ENCODE measurements at regions not wholly inside any gene's neighbourhood (a gene's known extent, or its start where the extent isn't known, plus 50 kb on each side); places are given as distances from the start of the nearest gene placed in this dataset.

DNA sequence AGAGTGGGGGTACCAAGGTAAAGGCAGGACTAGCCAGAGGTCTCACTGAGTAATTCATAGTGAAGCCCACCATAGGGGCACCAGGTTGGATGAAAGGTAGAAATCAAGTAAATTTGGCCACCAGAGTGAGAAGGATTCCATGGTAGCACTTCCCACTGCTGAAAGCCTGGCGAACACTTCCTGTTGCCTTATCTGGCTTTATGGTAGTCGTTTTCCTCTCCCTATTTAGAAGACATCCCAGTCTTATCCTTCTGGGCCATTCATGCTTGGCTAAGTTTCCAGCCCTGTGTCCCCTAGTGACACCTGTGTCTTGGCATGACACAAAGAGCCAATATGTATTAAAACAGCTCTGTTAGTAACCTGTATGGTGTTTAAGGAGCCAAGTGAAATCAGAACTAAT lies 74.3 kb upstream of the SIPA1L2 start:
- TF ChIP-seq ZFX (IDR thresholded peaks at IDR 0.05), result no peak
- TF ChIP-seq, protein P1, sequence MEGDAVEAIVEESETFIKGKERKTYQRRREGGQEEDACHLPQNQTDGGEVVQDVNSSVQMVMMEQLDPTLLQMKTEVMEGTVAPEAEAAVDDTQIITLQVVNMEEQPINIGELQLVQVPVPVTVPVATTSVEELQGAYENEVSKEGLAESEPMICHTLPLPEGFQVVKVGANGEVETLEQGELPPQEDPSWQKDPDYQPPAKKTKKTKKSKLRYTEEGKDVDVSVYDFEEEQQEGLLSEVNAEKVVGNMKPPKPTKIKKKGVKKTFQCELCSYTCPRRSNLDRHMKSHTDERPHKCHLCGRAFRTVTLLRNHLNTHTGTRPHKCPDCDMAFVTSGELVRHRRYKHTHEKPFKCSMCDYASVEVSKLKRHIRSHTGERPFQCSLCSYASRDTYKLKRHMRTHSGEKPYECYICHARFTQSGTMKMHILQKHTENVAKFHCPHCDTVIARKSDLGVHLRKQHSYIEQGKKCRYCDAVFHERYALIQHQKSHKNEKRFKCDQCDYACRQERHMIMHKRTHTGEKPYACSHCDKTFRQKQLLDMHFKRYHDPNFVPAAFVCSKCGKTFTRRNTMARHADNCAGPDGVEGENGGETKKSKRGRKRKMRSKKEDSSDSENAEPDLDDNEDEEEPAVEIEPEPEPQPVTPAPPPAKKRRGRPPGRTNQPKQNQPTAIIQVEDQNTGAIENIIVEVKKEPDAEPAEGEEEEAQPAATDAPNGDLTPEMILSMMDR (conservative IDR thresholded peaks at IDR 0.05), result no peak

All from C4-2B (cell line).